A172 (cell line): ENCODE measurements at regions not wholly inside any gene's neighbourhood (a gene's known extent, or its start where the extent isn't known, plus 50 kb on each side); places are given as distances from the start of the nearest gene placed in this dataset.

Source experiments
- DNase-seq: peaks from one replicate; pipeline ENCODE4 v3.0.0-alpha.2; 2015; ENCODE audit warnings: low spot score

- no peak for DNase-seq
Measured at GRCh38 chr2:94939349-94939748, 68.1 kb downstream of the TEKT4 start.

GRCh38 chr2:94947097-94948016 is 76.1 kb downstream of the TEKT4 start:
- no peak for DNase-seq

GRCh38 chr2:94955702-94956101 is 69.8 kb upstream of the MAL start:
- DNase-seq, result no peak

GRCh38 chr2:94956797-94957391 is 68.6 kb upstream of the MAL start:
- DNase-seq, result peak; percentile 32

- DNase-seq, result no peak
Measured at GRCh38 chr2:94958245-94958644, 67.3 kb upstream of the MAL start.

- no peak for DNase-seq
Measured at GRCh38 chr2:94960266-94960665, 65.2 kb upstream of the MAL start.

GRCh38 chr2:94960751-94961150 is 64.8 kb upstream of the MAL start:
- no peak for DNase-seq

- no peak for DNase-seq
Measured at GRCh38 chr2:94964193-94964592, 61.3 kb upstream of the MAL start.

GRCh38 chr2:94966689-94967088 is 58.8 kb upstream of the MAL start:
- DNase-seq, result no peak

- no peak for DNase-seq
Measured at GRCh38 chr2:94970353-94970752, 55.2 kb upstream of the MAL start.
